Stomach (tissue), 4 donors: ENCODE measurements at regions not wholly inside any gene's neighbourhood (a gene's known extent, or its start where the extent isn't known, plus 50 kb on each side); places are given as distances from the start of the nearest gene placed in this dataset.

ENCODE experiments used
- CTCF ChIP-seq, 7 experiments: fragments of 450-650 bp in 4 of 7; fragments of 200-600 bp in 3 of 7; sonication (generic) in 3 of 7; IDR thresholded peaks; one replicate each; pipeline ENCODE4 v1.5.1; 2016 to 2019; ENCODE audit warnings: antibody characterized with exemption in 7 of 7, control low read depth in 2 of 7, mild to moderate bottlenecking in 1 of 7
- POLR2A ChIP-seq, 4 donors: fragments of 450-650 bp; IDR thresholded peaks; one replicate each; pipeline ENCODE4 v1.6.1; 2016; ENCODE audit warnings: antibody characterized with exemption in 4 of 4, control low read depth in 2 of 4, mild to moderate bottlenecking in 1 of 4, moderate library complexity in 1 of 4
- POLR2AphosphoS5 ChIP-seq, 3 donors: sonication (generic); formaldehyde crosslinking; IDR thresholded peaks; one replicate each; pipeline ENCODE4 v1.6.1; 2016; ENCODE audit warnings: antibody characterized with exemption in 3 of 3

- TF ChIP-seq CTCF (IDR thresholded peaks at IDR 0.05) (no peak), POLR2AphosphoS5 (IDR thresholded peaks at IDR 0.05) (peak in 2 of 3 donors; percentile 18 to 65), POLR2A (IDR thresholded peaks at IDR 0.05) (no peak)
Measured at GRCh38 chr20:36098364-36098763, 56.2 kb upstream of the EPB41L1 start.
